ENCODE measurements at regions not wholly inside any gene's neighbourhood (a gene's known extent, or its start where the extent isn't known, plus 50 kb on each side); places are given as distances from the start of the nearest gene placed in this dataset.
A peak's percentile ranks its signal among the peaks of the same experiment; 100 is the strongest.

DNA sequence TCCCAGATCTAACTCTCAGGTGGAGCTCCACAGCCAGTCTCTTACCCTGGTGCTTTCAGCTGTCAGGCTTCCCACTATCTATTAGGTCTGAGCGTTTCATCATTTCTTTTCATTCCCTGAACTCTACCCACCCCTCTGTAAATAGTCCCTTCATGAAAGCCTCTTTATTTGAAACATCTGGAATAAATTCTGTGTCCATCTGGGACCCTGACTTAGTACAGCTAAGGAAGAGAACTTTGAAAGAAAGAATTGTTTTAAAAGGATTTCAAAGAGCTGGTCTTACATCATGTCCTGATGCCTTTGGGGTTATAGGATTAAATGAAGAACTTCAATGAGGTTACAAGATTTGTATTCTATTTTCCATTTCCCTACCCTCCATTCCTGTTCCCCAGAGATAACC lies 388.5 kb upstream of the CA10 start:
- TF ChIP-seq POLR2A (IDR thresholded peaks at IDR 0.05) = no peak
- in situ Hi-C loops (cut with MboI; ENCODE audit: low sequenced_read_pairs in 4 of 4) = loop anchor here in 1 of 4 donors (25.0 kb wide), 1 partner anchor 110 kb away; no protein-coding TSS in a partner anchor
- no peak for ATAC-seq
- Histone ChIP-seq H3K27ac (no peak overlapping the region), H3K4me1 (no peaks in the 10 kb centered on the region), H3K4me3 (no peak overlapping the region), H3K9me3 (no peaks in the 10 kb centered on the region), H3K27me3 (no peaks in the 10 kb centered on the region), H3K36me3 (no peaks in the 10 kb centered on the region)
- DNase-seq = no peak
- intact Hi-C loops (cut with DNase I; ENCODE audit: low total_unique reads) = no loop called here

- in situ Hi-C loops (cut with MboI; ENCODE audit: low sequenced_read_pairs in 4 of 4) = loop anchor here in 1 of 4 donors (25.0 kb wide), 1 partner anchor 109 kb away; no protein-coding TSS in a partner anchor
- no peaks in the 10 kb centered on the region for H3K36me3 ChIP-seq
- no peak for TF ChIP-seq POLR2A (IDR thresholded peaks at IDR 0.05)
- TF ChIP-seq, protein P1, sequence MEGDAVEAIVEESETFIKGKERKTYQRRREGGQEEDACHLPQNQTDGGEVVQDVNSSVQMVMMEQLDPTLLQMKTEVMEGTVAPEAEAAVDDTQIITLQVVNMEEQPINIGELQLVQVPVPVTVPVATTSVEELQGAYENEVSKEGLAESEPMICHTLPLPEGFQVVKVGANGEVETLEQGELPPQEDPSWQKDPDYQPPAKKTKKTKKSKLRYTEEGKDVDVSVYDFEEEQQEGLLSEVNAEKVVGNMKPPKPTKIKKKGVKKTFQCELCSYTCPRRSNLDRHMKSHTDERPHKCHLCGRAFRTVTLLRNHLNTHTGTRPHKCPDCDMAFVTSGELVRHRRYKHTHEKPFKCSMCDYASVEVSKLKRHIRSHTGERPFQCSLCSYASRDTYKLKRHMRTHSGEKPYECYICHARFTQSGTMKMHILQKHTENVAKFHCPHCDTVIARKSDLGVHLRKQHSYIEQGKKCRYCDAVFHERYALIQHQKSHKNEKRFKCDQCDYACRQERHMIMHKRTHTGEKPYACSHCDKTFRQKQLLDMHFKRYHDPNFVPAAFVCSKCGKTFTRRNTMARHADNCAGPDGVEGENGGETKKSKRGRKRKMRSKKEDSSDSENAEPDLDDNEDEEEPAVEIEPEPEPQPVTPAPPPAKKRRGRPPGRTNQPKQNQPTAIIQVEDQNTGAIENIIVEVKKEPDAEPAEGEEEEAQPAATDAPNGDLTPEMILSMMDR (IDR thresholded peaks at IDR 0.05 in 4 of 5, conservative IDR thresholded peaks at IDR 0.05 in 1 of 5) = no peak
Observed at GRCh38 chr17:52546493-52546892, 388.0 kb upstream of the CA10 start.

DNA sequence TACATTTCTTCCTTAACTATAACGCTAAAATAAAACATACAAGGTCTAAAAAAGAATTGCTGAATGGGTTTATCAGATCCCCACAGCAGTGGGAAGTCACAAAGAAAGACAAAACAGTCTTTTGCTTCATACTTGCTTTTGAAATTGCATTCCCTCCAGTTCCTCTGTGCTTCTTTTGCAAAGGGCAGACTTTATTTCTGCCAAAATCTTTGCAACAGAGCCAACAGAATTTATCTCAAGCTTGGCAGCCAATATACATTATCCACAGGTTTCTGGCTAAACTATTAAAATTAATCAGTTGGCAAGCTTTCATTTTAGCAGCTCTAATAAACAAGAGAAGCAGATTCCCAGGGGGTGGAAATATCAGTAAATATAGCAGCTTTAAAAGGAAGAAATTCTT lies 378.9 kb upstream of the CA10 start:
- no peak for ATAC-seq
- Histone ChIP-seq H3K9me3 (no peaks in the 10 kb centered on the region), H3K4me3 (no peak overlapping the region), H3K27me3 (no peaks in the 10 kb centered on the region), H3K36me3 (no peaks in the 10 kb centered on the region), H3K4me1 (peaks cover 0 to 1% of the 10 kb centered on the region in 2 donors), H3K27ac (no peak overlapping the region)
- in situ Hi-C loops (cut with MboI; ENCODE audit: low sequenced_read_pairs in 4 of 4) = loop anchor here in 1 of 4 donors (25.0 kb wide), 1 partner anchor 100 kb away; no protein-coding TSS in a partner anchor
- TF ChIP-seq, protein P1 (IDR thresholded peaks at IDR 0.05 in 4 of 5, conservative IDR thresholded peaks at IDR 0.05 in 1 of 5) = no peak
- no peak for TF ChIP-seq POLR2A (IDR thresholded peaks at IDR 0.05)
- intact Hi-C loops (cut with DNase I; ENCODE audit: low total_unique reads) = no loop called here
- DNase-seq = no peak

More at GRCh38 chr17:52546493-52546892, 388.0 kb upstream of the CA10 start:
- intact Hi-C loops (cut with DNase I; ENCODE audit: low total_unique reads) = no loop called here
- no peak for ATAC-seq
- no peak for DNase-seq
- no peak overlapping the region for H3K4me3 ChIP-seq
- H3K27ac ChIP-seq = no peak overlapping the region
- H3K27me3 ChIP-seq = no peaks in the 10 kb centered on the region
- H3K9me3 ChIP-seq = no peaks in the 10 kb centered on the region
- no peaks in the 10 kb centered on the region for H3K4me1 ChIP-seq

DNA sequence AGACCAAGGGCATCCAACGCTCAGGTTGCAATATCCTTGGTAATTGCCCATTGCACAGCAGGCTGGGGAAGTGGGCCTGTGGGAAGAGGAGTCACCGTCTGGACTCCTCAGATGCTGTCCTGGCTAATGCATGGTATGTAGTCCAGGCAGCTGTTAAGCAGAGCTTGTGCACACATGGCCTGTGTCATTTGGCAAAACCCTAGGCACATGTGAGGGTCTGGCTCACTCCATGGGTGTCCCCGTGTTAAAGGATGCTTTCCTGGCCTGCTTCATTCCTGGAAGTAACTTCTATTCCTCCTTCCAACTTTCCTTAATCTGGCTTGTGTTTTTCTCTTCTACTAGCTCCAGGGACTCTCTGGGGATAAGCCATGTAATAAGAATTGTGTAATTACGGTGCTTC lies 378.0 kb upstream of the CA10 start:
- in situ Hi-C loops (cut with MboI; ENCODE audit: low sequenced_read_pairs in 4 of 4) = loop anchor here in 1 of 4 donors (25.0 kb wide), 1 partner anchor 99 kb away; no protein-coding TSS in a partner anchor
- Histone ChIP-seq H3K4me3 (no peak overlapping the region), H3K27me3 (no peaks in the 10 kb centered on the region), H3K27ac (no peak overlapping the region), H3K9me3 (no peaks in the 10 kb centered on the region), H3K36me3 (no peaks in the 10 kb centered on the region), H3K4me1 (peaks cover 0 to 2% of the 10 kb centered on the region in 2 donors)
- TF ChIP-seq, protein P1 (IDR thresholded peaks at IDR 0.05 in 4 of 5, conservative IDR thresholded peaks at IDR 0.05 in 1 of 5) = no peak
- TF ChIP-seq POLR2A (IDR thresholded peaks at IDR 0.05) = no peak
- intact Hi-C loops (cut with DNase I; ENCODE audit: low total_unique reads) = no loop called here
- no peak for ATAC-seq
- peak in 1 of 2 donors; percentile 10 for DNase-seq

DNA sequence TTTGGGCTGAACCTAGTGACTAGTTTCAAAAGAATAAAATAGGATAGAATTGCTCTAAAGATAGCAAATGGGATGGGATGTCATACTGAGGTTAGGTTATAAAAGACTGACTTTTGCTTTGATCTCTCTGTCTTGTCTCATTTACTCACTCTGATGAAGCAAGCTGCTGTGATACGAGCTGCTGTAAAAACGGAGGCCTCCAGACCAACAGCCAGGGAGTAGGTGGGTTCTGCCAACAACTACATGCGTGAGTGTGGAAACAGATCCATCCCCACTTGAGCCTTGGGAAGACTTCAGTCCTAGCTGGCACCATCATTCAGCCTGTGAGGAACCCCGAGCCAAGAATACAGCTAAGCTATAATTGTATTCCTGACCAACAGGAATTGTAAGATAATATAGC lies 373.9 kb upstream of the CA10 start:
- Histone ChIP-seq H3K27me3 (no peaks in the 10 kb centered on the region), H3K4me1 (peaks cover 0 to 2% of the 10 kb centered on the region in 2 donors), H3K4me3 (no peak overlapping the region), H3K9me3 (no peaks in the 10 kb centered on the region), H3K27ac (peak overlapping the region in 2 of 4 donors; percentile 18 to 44), H3K36me3 (no peaks in the 10 kb centered on the region)
- DNase-seq (peak in 1 of 2 donors; percentile 9), ATAC-seq (peak in 1 of 2 donors; percentile 64)
- in situ Hi-C loops (cut with MboI; ENCODE audit: low sequenced_read_pairs in 4 of 4) (loop anchor here in 1 of 4 donors (25.0 kb wide), 1 partner anchor 95 kb away; no protein-coding TSS in a partner anchor), intact Hi-C loops (cut with DNase I; ENCODE audit: low total_unique reads) (no loop called here)
- TF ChIP-seq POLR2A (IDR thresholded peaks at IDR 0.05) = no peak
- TF ChIP-seq, protein P1 (IDR thresholded peaks at IDR 0.05 in 4 of 5, conservative IDR thresholded peaks at IDR 0.05 in 1 of 5) = no peak
